Loucy (cell line): ENCODE measurements at regions not wholly inside any gene's neighbourhood (a gene's known extent, or its start where the extent isn't known, plus 50 kb on each side); places are given as distances from the start of the nearest gene placed in this dataset.

Experiments
- H2AFZ ChIP-seq: fragments of 200-600 bp; sonication (generic); 2 replicates; pipeline ENCODE4 v1.6.0; 2016; ENCODE audit warnings: antibody characterized with exemption, mild to moderate bottlenecking, low read length, moderate library complexity
- H3F3A ChIP-seq: fragments of 200-600 bp; 2 replicates; pipeline ENCODE4 v1.6.0; 2016; ENCODE audit warnings: antibody characterized with exemption, low read depth, mild to moderate bottlenecking
- H3K27me3 ChIP-seq: fragments of 200-600 bp; sonication (generic); 2 replicates; pipeline ENCODE4 v1.6.1; 2014; ENCODE audit warnings: low read length, mild to moderate bottlenecking; ENCODE audit not compliant: insufficient read depth, poor library complexity, severe bottlenecking
- H3K36me3 ChIP-seq: fragments of 200-600 bp; sonication (generic); 2 replicates; pipeline ENCODE4 v1.6.1; 2016; ENCODE audit warnings: low read length; ENCODE audit not compliant: insufficient read depth
- H3K4me1 ChIP-seq: fragments of 200-600 bp; sonication (generic); 2 replicates; pipeline ENCODE4 v1.5.1; 2014; ENCODE audit warnings: low read length, mild to moderate bottlenecking; ENCODE audit not compliant: insufficient read depth, poor library complexity, severe bottlenecking
- H3K4me2 ChIP-seq: fragments of 200-600 bp; sonication (generic); 2 replicates; pipeline ENCODE4 v1.6.0; 2014; ENCODE audit warnings: antibody characterized with exemption, low read length, low read depth, mild to moderate bottlenecking; ENCODE audit not compliant: poor library complexity, severe bottlenecking
- H3K4me3 ChIP-seq: fragments of 200-600 bp; sonication (generic); 2 replicates; pipeline ENCODE4 v1.5.1; 2014; ENCODE audit warnings: low read length, mild to moderate bottlenecking, mixed read lengths; ENCODE audit not compliant: poor library complexity, severe bottlenecking
- H3K79me2 ChIP-seq: fragments of 200-600 bp; sonication (generic); 2 replicates; pipeline ENCODE4 v1.6.1; 2014; ENCODE audit warnings: low read length; ENCODE audit not compliant: insufficient read depth
- H3K9ac ChIP-seq: fragments of 200-600 bp; sonication (generic); 2 replicates; pipeline ENCODE4 v1.6.0; 2014; ENCODE audit warnings: mild to moderate bottlenecking, low read depth, low read length, moderate library complexity; ENCODE audit not compliant: poor library complexity, severe bottlenecking
- H3K9me2 ChIP-seq: fragments of 200-600 bp; sonication (generic); replicated peaks from 2 replicates; pipeline ENCODE4 v1.6.1; 2016; ENCODE audit warnings: low read depth, low read length, mixed read lengths
- H3K9me3 ChIP-seq: fragments of 200-600 bp; sonication (generic); 2 replicates; pipeline ENCODE4 v1.6.1; 2014; ENCODE audit warnings: mild to moderate bottlenecking, antibody characterized with exemption, low read length, low read depth; ENCODE audit not compliant: insufficient read depth
- H4K20me1 ChIP-seq: fragments of 200-600 bp; sonication (generic); 2 replicates; pipeline ENCODE4 v1.6.0; 2014; ENCODE audit warnings: antibody characterized with exemption, low read length, mild to moderate bottlenecking; ENCODE audit not compliant: insufficient read depth, poor library complexity, severe bottlenecking
- CTCF ChIP-seq: fragments of 200-600 bp; sonication (generic); conservative IDR thresholded peaks from 2 replicates; pipeline ENCODE4 v1.5.1; 2014; ENCODE audit warnings: mild to moderate bottlenecking, antibody characterized with exemption, low read length
- EZH2phosphoT487 ChIP-seq: fragments of 200-600 bp; IDR thresholded peaks from 2 replicates; pipeline ENCODE4 v1.6.1; 2018; ENCODE audit warnings: antibody characterized with exemption, mild to moderate bottlenecking, moderate library complexity, borderline replicate concordance

GRCh38 chr14:97572583-97573458 is 775.6 kb downstream of the VRK1 start:
- no peaks in the 10 kb centered on the region; the same call in 1 of the 2 replicates for H3K9me3 ChIP-seq
- H3K9ac ChIP-seq, result no peak overlapping the region
- H3K4me2 ChIP-seq, result no peak overlapping the region
- H2AFZ ChIP-seq, result no peak overlapping the region
- H3K79me2 ChIP-seq, result no peaks in the 10 kb centered on the region
- no peaks in the 10 kb centered on the region for H3K27me3 ChIP-seq
- H4K20me1 ChIP-seq, result no peaks in the 10 kb centered on the region
- no peak overlapping the region for H3K4me3 ChIP-seq
- H3K36me3 ChIP-seq, result no peaks in the 10 kb centered on the region
- H3K9me2 ChIP-seq, result no peaks in the 10 kb centered on the region
- H3K4me1 ChIP-seq, result no peaks in the 10 kb centered on the region
- TF ChIP-seq CTCF (no peak), EZH2phosphoT487 (no peak)
- no peaks in the 10 kb centered on the region for H3F3A ChIP-seq

- no peak overlapping the region for H3K4me3 ChIP-seq
- no peaks in the 10 kb centered on the region for H3K27me3 ChIP-seq
- TF ChIP-seq EZH2phosphoT487, result no peak
- TF ChIP-seq CTCF, result no peak
- no peak overlapping the region for H2AFZ ChIP-seq
- no peaks in the 10 kb centered on the region; the same call in 1 of the 2 replicates for H3K9me3 ChIP-seq
- no peak overlapping the region for H3K9ac ChIP-seq
- H3K4me1 ChIP-seq, result no peaks in the 10 kb centered on the region
- no peaks in the 10 kb centered on the region for H4K20me1 ChIP-seq
- no peaks in the 10 kb centered on the region for H3F3A ChIP-seq
- no peaks in the 10 kb centered on the region for H3K36me3 ChIP-seq
- H3K79me2 ChIP-seq, result no peaks in the 10 kb centered on the region
- no peak overlapping the region for H3K4me2 ChIP-seq
- H3K9me2 ChIP-seq, result no peaks in the 10 kb centered on the region
These were observed 778.5 kb downstream of the VRK1 start for GRCh38 chr14:97575677-97576076.

GRCh38 chr14:97578982-97579548 is 781.9 kb downstream of the VRK1 start:
- Histone ChIP-seq H3K79me2 (no peaks in the 10 kb centered on the region), H3K36me3 (no peaks in the 10 kb centered on the region), H3K4me2 (no peak overlapping the region), H3K27me3 (no peaks in the 10 kb centered on the region), H3F3A (no peaks in the 10 kb centered on the region), H3K9ac (no peak overlapping the region), H3K9me3 (no peaks in the 10 kb centered on the region; the same call in 1 of the 2 replicates), H3K4me1 (no peaks in the 10 kb centered on the region), H3K9me2 (no peaks in the 10 kb centered on the region), H4K20me1 (no peaks in the 10 kb centered on the region), H3K4me3 (no peak overlapping the region), H2AFZ (no peak overlapping the region)
- TF ChIP-seq CTCF (no peak), EZH2phosphoT487 (no peak)
